ENCODE measurements at regions not wholly inside any gene's neighbourhood (a gene's known extent, or its start where the extent isn't known, plus 50 kb on each side); places are given as distances from the start of the nearest gene placed in this dataset.
"Not testable (repeated sequence)": the region's sequence is repeated elsewhere in the genome, so short reads cannot be mapped to it uniquely, and the experiment has no call there.

- H3K4me3 ChIP-seq = no peak overlapping the region
- intact Hi-C loops (cut with DNase I) = no loop called here
- H3K4me1 ChIP-seq = no peaks in the 10 kb centered on the region
- H3K36me3 ChIP-seq (replicated peaks in 1 of 2; ENCODE audit: insufficient read depth in 1 of 2, low read depth in 2 of 2) = no peaks in the 10 kb centered on the region
- no peak for ATAC-seq
- WGBS, 2 donors = 63 to 64% methylated on average over 1 of the region's 1 CpG
- TF ChIP-seq CTCF (IDR thresholded peaks at IDR 0.05) = no peak
- TF ChIP-seq POLR2A (IDR thresholded peaks at IDR 0.05) = no peak
- H3K27ac ChIP-seq = no peak overlapping the region
- no peak for DNase-seq
- H3K27me3 ChIP-seq = no peaks in the 10 kb centered on the region
- H3K9me3 ChIP-seq = no peaks in the 10 kb centered on the region
Observed at GRCh38 chr9:73441223-73441622, 289.6 kb downstream of the ANXA1 start.

GRCh38 chr9:73441890-73442818 is 290.5 kb downstream of the ANXA1 start:
- intact Hi-C loops (cut with DNase I) = no loop called here
- DNase-seq (no peak), ATAC-seq (no peak)
- no peaks in the 10 kb centered on the region for H3K4me1 ChIP-seq
- no peaks in the 10 kb centered on the region for H3K36me3 ChIP-seq (replicated peaks in 1 of 2; ENCODE audit: insufficient read depth in 1 of 2, low read depth in 2 of 2)
- no peak overlapping the region for H3K4me3 ChIP-seq
- TF ChIP-seq POLR2A (IDR thresholded peaks at IDR 0.05) (no peak), CTCF (IDR thresholded peaks at IDR 0.05) (no peak)
- no peaks in the 10 kb centered on the region for H3K27me3 ChIP-seq
- no peaks in the 10 kb centered on the region for H3K9me3 ChIP-seq
- 35 to 40% methylated on average over 5 of the region's 5 CpGs for WGBS, 2 donors
- H3K27ac ChIP-seq = no peak overlapping the region

GRCh38 chr9:73444821-73445220 is 293.2 kb downstream of the ANXA1 start:
- Histone ChIP-seq H3K27me3 (no peaks in the 10 kb centered on the region), H3K9me3 (no peaks in the 10 kb centered on the region), H3K4me1 (no peaks in the 10 kb centered on the region), H3K27ac (no peak overlapping the region), H3K36me3 (replicated peaks in 1 of 2; ENCODE audit: insufficient read depth in 1 of 2, low read depth in 2 of 2) (no peaks in the 10 kb centered on the region), H3K4me3 (no peak overlapping the region)
- DNase-seq (no peak), ATAC-seq (no peak)
- 19 to 20% methylated on average over 1 of the region's 1 CpG for WGBS, 2 donors
- intact Hi-C loops (cut with DNase I) = no loop called here
- no peak for TF ChIP-seq CTCF (IDR thresholded peaks at IDR 0.05)
- TF ChIP-seq POLR2A (IDR thresholded peaks at IDR 0.05) = no peak

GRCh38 chr9:73445384-73445783 is 293.7 kb downstream of the ANXA1 start:
- H3K36me3 ChIP-seq (replicated peaks in 1 of 2; ENCODE audit: insufficient read depth in 1 of 2, low read depth in 2 of 2); intact Hi-C loops (cut with DNase I); H3K4me1 ChIP-seq; H3K27ac ChIP-seq; H3K4me3 ChIP-seq; H3K27me3 ChIP-seq; DNase-seq; ATAC-seq; H3K9me3 ChIP-seq: not testable (repeated sequence)
- WGBS, 2 donors = 11 to 18% methylated on average over 1 of the region's 1 CpG

GRCh38 chr9:73446306-73446705 is 294.6 kb downstream of the ANXA1 start:
- intact Hi-C loops (cut with DNase I) = no loop called here
- H3K27me3 ChIP-seq = no peaks in the 10 kb centered on the region
- no peak overlapping the region for H3K4me3 ChIP-seq
- ATAC-seq = no peak
- H3K4me1 ChIP-seq = no peaks in the 10 kb centered on the region
- no peaks in the 10 kb centered on the region for H3K9me3 ChIP-seq
- H3K36me3 ChIP-seq (replicated peaks in 1 of 2; ENCODE audit: insufficient read depth in 1 of 2, low read depth in 2 of 2) = no peaks in the 10 kb centered on the region
- TF ChIP-seq POLR2A (IDR thresholded peaks at IDR 0.05) (no peak), CTCF (IDR thresholded peaks at IDR 0.05) (no peak)
- DNase-seq = no peak
- no peak overlapping the region for H3K27ac ChIP-seq

All from body of pancreas (tissue), 4 donors.